Neural cell (in vitro differentiated cells): ENCODE measurements at regions not wholly inside any gene's neighbourhood (a gene's known extent, or its start where the extent isn't known, plus 50 kb on each side); places are given as distances from the start of the nearest gene placed in this dataset.

Experiments
- H2AFZ ChIP-seq: fragments of 200-600, 300-800 bp; sonication (generic), shearing (Covaris generic); 2 replicates; pipeline ENCODE4 v1.6.0; 2014; ENCODE audit warnings: low read depth, mild to moderate bottlenecking, antibody characterized with exemption, low read length, moderate library complexity
- H3F3A ChIP-seq: fragments of 200-600 bp; shearing (Covaris generic); 2 replicates; pipeline ENCODE4 v1.6.1; 2016; ENCODE audit warnings: mild to moderate bottlenecking, moderate library complexity, mixed read lengths, antibody characterized with exemption, low read length; ENCODE audit not compliant: insufficient read depth, poor library complexity, severe bottlenecking
- H3K27ac ChIP-seq: fragments of 200-600, 300-800 bp; sonication (generic), shearing (Covaris generic); 2 replicates; pipeline ENCODE4 v1.5.1; 2014; ENCODE audit warnings: mild to moderate bottlenecking, low read length, moderate library complexity
- H3K27me3 ChIP-seq: fragments of 300-800, 200-600 bp; sonication (generic), shearing (Covaris generic); 2 replicates; pipeline ENCODE4 v1.6.0; 2014; ENCODE audit warnings: mild to moderate bottlenecking, low read depth, low read length, moderate library complexity; ENCODE audit not compliant: insufficient read depth
- H3K36me3 ChIP-seq: fragments of 300-800, 200-600 bp; sonication (generic), shearing (Covaris generic); 2 replicates; pipeline ENCODE4 v1.5.1; 2014; ENCODE audit warnings: mild to moderate bottlenecking, antibody characterized with exemption, low read length, moderate library complexity; ENCODE audit not compliant: insufficient read depth
- H3K4me2 ChIP-seq: fragments of 300-800, 200-600 bp; sonication (generic), shearing (Covaris generic); 2 replicates; pipeline ENCODE4 v1.6.0; 2014; ENCODE audit warnings: mild to moderate bottlenecking, low read length
- H3K4me3 ChIP-seq: fragments of 300-800, 200-600 bp; sonication (generic), shearing (Covaris generic); 2 replicates; pipeline ENCODE4 v1.5.1; 2014; ENCODE audit warnings: mild to moderate bottlenecking, low read length, moderate library complexity
- H3K79me2 ChIP-seq: fragments of 200-600 bp; shearing (Covaris generic); replicated peaks from 2 replicates; pipeline ENCODE4 v1.6.0; 2014; ENCODE audit warnings: mild to moderate bottlenecking, low read length, moderate library complexity; ENCODE audit not compliant: insufficient read depth
- H3K9ac ChIP-seq: fragments of 300-800, 200-600 bp; sonication (generic), shearing (Covaris generic); 2 replicates; pipeline ENCODE4 v1.6.1; 2016; ENCODE audit warnings: mild to moderate bottlenecking, low read length, mixed read lengths
- H3K9me2 ChIP-seq: fragments of 200-600 bp; shearing (Covaris generic); 2 replicates; pipeline ENCODE4 v1.6.1; 2016; ENCODE audit warnings: mild to moderate bottlenecking, low read length, mixed read lengths; ENCODE audit not compliant: insufficient read depth
- H3K9me3 ChIP-seq: fragments of 200-600, 300-800 bp; sonication (generic), shearing (Covaris generic); 2 replicates; pipeline ENCODE4 v1.6.1; 2016; ENCODE audit warnings: mild to moderate bottlenecking, mixed run types, low read length, moderate library complexity, mixed read lengths
- H4K20me1 ChIP-seq: fragments of 200-600 bp; shearing (Covaris generic); 2 replicates; pipeline ENCODE4 v1.6.1; 2016; ENCODE audit warnings: mild to moderate bottlenecking, mixed run types; ENCODE audit not compliant: insufficient read depth
- EP300 ChIP-seq: fragments of 450-650 bp; conservative IDR thresholded peaks from 2 replicates; pipeline ENCODE4 v1.6.1; 2014; ENCODE audit warnings: antibody characterized with exemption, mild to moderate bottlenecking, moderate library complexity; ENCODE audit not compliant: poor library complexity, severe bottlenecking
- EZH2 ChIP-seq: fragments of 200-600, 300-800 bp; shearing (Covaris generic), sonication (generic); IDR thresholded peaks from 2 replicates; pipeline ENCODE4 v1.6.1; 2014; ENCODE audit warnings: antibody characterized with exemption, low read length, borderline replicate concordance, mild to moderate bottlenecking; ENCODE audit not compliant: insufficient read depth, poor library complexity, severe bottlenecking
- MXI1 ChIP-seq: fragments of 450-650 bp; conservative IDR thresholded peaks from 2 replicates; pipeline ENCODE4 v1.6.1; 2014; ENCODE audit warnings: antibody characterized with exemption, mild to moderate bottlenecking; ENCODE audit not compliant: poor library complexity, severe bottlenecking
- POLR2AphosphoS5 ChIP-seq: IDR thresholded peaks from 2 replicates; pipeline ENCODE4 v1.6.1; 2012
- RAD21 ChIP-seq: fragments of 450-650 bp; conservative IDR thresholded peaks from 2 replicates; pipeline ENCODE4 v1.6.1; 2014; ENCODE audit warnings: antibody characterized with exemption, mild to moderate bottlenecking, moderate library complexity
- SMC3 ChIP-seq: fragments of 450-650 bp; conservative IDR thresholded peaks from 2 replicates; pipeline ENCODE4 v1.6.1; 2014; ENCODE audit warnings: antibody characterized with exemption, mild to moderate bottlenecking, moderate library complexity; ENCODE audit not compliant: poor library complexity
- TAF1 ChIP-seq: IDR thresholded peaks from 2 replicates; pipeline ENCODE4 v1.6.1; 2012; ENCODE audit warnings: low read depth
- TF ChIP-seq, protein P1 (sequence below): IDR thresholded peaks from 2 replicates; pipeline ENCODE4 v1.6.1; 2012; ENCODE audit warnings: borderline replicate concordance
- TF ChIP-seq, protein P2 (sequence below): fragments of 450-650 bp; IDR thresholded peaks from 2 replicates; pipeline ENCODE4 v1.5.1; 2014; ENCODE audit warnings: antibody characterized with exemption, mild to moderate bottlenecking, moderate library complexity; ENCODE audit not compliant: poor library complexity, severe bottlenecking

DNA sequence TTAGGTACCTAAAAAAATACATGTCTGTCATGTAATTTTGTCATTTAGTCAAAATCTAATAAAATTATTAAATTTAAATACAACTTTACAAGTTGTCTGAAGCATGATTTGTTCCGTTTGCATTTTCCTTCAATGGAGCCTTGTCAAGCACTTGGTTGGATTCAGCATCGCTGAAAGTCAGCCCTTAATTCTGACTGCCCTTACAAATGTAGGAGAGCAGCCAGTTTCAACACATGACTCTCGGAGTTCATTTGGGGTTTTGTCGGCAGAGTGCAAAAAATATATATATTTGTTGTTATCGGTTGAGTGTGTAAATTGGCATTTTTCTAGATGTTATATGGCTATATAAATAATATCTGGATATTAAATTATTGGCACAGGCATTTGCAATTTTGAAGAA, 180.6 kb downstream of the RPS12 start:
- no peak overlapping the region for H3K4me3 ChIP-seq
- H3K9me2 ChIP-seq, result no peaks in the 10 kb centered on the region
- no peaks in the 10 kb centered on the region for H3K27me3 ChIP-seq
- no peaks in the 10 kb centered on the region for H4K20me1 ChIP-seq
- no peak for TF ChIP-seq EZH2
- TF ChIP-seq POLR2AphosphoS5, result no peak
- TF ChIP-seq TAF1, result no peak
- no peak for TF ChIP-seq MXI1
- TF ChIP-seq SMC3, result no peak
- TF ChIP-seq, protein P1, sequence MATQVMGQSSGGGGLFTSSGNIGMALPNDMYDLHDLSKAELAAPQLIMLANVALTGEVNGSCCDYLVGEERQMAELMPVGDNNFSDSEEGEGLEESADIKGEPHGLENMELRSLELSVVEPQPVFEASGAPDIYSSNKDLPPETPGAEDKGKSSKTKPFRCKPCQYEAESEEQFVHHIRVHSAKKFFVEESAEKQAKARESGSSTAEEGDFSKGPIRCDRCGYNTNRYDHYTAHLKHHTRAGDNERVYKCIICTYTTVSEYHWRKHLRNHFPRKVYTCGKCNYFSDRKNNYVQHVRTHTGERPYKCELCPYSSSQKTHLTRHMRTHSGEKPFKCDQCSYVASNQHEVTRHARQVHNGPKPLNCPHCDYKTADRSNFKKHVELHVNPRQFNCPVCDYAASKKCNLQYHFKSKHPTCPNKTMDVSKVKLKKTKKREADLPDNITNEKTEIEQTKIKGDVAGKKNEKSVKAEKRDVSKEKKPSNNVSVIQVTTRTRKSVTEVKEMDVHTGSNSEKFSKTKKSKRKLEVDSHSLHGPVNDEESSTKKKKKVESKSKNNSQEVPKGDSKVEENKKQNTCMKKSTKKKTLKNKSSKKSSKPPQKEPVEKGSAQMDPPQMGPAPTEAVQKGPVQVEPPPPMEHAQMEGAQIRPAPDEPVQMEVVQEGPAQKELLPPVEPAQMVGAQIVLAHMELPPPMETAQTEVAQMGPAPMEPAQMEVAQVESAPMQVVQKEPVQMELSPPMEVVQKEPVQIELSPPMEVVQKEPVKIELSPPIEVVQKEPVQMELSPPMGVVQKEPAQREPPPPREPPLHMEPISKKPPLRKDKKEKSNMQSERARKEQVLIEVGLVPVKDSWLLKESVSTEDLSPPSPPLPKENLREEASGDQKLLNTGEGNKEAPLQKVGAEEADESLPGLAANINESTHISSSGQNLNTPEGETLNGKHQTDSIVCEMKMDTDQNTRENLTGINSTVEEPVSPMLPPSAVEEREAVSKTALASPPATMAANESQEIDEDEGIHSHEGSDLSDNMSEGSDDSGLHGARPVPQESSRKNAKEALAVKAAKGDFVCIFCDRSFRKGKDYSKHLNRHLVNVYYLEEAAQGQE, result no peak
- no peak for TF ChIP-seq EP300
- TF ChIP-seq, protein P2, sequence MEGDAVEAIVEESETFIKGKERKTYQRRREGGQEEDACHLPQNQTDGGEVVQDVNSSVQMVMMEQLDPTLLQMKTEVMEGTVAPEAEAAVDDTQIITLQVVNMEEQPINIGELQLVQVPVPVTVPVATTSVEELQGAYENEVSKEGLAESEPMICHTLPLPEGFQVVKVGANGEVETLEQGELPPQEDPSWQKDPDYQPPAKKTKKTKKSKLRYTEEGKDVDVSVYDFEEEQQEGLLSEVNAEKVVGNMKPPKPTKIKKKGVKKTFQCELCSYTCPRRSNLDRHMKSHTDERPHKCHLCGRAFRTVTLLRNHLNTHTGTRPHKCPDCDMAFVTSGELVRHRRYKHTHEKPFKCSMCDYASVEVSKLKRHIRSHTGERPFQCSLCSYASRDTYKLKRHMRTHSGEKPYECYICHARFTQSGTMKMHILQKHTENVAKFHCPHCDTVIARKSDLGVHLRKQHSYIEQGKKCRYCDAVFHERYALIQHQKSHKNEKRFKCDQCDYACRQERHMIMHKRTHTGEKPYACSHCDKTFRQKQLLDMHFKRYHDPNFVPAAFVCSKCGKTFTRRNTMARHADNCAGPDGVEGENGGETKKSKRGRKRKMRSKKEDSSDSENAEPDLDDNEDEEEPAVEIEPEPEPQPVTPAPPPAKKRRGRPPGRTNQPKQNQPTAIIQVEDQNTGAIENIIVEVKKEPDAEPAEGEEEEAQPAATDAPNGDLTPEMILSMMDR, result no peak
- no peak for TF ChIP-seq RAD21
- no peak overlapping the region for H2AFZ ChIP-seq
- no peak overlapping the region for H3K9ac ChIP-seq
- no peak overlapping the region for H3K4me2 ChIP-seq
- no peak overlapping the region for H3K27ac ChIP-seq
- H3F3A ChIP-seq, result no peaks in the 10 kb centered on the region
- no peaks in the 10 kb centered on the region for H3K9me3 ChIP-seq
- no peaks in the 10 kb centered on the region for H3K79me2 ChIP-seq
- H3K36me3 ChIP-seq, result no peaks in the 10 kb centered on the region

DNA sequence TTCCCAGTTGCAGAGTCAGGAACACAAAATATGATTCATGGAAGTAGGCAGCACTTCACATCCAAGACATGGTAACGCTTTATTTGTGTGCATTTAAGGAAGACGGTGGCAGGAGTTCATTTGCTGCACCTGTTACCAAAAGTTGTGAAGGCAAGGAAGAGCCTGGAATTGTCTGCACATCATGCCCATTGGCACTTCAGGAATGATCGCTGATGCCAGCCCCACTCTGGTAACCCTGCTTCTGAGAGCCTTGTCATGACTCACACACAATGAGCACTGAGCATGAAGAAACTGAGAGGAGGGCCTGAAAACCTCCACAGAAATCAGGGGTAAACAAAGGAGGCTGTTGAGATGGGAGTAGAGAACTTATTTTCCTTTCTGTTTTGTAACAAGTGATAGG, 181.1 kb downstream of the RPS12 start:
- H3K9me3 ChIP-seq, result no peaks in the 10 kb centered on the region
- no peaks in the 10 kb centered on the region for H3F3A ChIP-seq
- TF ChIP-seq, protein P2, result no peak
- TF ChIP-seq MXI1 (no peak), EZH2 (no peak), POLR2AphosphoS5 (no peak), TAF1 (no peak), SMC3 (no peak), EP300 (no peak), RAD21 (no peak)
- TF ChIP-seq, protein P1, result no peak
- no peak overlapping the region for H3K4me3 ChIP-seq
- H3K27me3 ChIP-seq, result no peaks in the 10 kb centered on the region
- no peaks in the 10 kb centered on the region for H3K79me2 ChIP-seq
- H3K27ac ChIP-seq, result no peak overlapping the region
- H3K36me3 ChIP-seq, result no peaks in the 10 kb centered on the region
- no peaks in the 10 kb centered on the region for H4K20me1 ChIP-seq
- no peak overlapping the region for H2AFZ ChIP-seq
- H3K9ac ChIP-seq, result no peak overlapping the region
- no peaks in the 10 kb centered on the region for H3K9me2 ChIP-seq
- no peak overlapping the region for H3K4me2 ChIP-seq
